DOHH2 (cell line): ENCODE measurements at regions not wholly inside any gene's neighbourhood (a gene's known extent, or its start where the extent isn't known, plus 50 kb on each side); places are given as distances from the start of the nearest gene placed in this dataset.

Source experiments
- EZH2phosphoT487 ChIP-seq: fragments of 200-600 bp; sonication (generic); IDR thresholded peaks from 2 replicates; pipeline ENCODE4 v1.6.1; 2017; ENCODE audit warnings: borderline replicate concordance, mild to moderate bottlenecking, antibody characterized with exemption, low read length, moderate library complexity, mixed read lengths
- TF ChIP-seq, protein P1 (sequence below): fragments of 200-600 bp; sonication (generic); IDR thresholded peaks from one replicate; pipeline ENCODE4 v1.5.1; 2014; ENCODE audit warnings: antibody characterized with exemption, mild to moderate bottlenecking, low read depth, low read length; ENCODE audit not compliant: poor library complexity, severe bottlenecking

DNA sequence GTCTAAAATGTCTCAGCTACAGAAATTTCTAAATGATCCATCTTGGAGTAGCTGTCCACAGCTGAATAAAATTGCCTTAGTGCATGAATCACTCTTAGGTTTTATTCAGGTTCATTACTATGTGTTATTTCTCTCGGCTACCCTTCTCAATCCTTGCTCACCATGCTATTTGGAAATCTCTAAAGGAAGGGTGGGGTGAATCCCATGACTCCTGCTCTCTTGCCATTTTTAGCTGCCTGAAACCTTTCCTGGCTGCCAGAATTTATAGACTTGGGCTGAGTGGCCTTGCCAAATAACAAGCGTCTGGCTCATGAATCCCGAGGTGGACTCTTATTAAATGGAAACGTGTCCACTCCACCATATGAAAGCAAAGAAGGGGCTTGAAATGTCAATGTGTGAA is 936.1 kb upstream of the SOX9 start:
- no peak for TF ChIP-seq EZH2phosphoT487
- TF ChIP-seq, protein P1, sequence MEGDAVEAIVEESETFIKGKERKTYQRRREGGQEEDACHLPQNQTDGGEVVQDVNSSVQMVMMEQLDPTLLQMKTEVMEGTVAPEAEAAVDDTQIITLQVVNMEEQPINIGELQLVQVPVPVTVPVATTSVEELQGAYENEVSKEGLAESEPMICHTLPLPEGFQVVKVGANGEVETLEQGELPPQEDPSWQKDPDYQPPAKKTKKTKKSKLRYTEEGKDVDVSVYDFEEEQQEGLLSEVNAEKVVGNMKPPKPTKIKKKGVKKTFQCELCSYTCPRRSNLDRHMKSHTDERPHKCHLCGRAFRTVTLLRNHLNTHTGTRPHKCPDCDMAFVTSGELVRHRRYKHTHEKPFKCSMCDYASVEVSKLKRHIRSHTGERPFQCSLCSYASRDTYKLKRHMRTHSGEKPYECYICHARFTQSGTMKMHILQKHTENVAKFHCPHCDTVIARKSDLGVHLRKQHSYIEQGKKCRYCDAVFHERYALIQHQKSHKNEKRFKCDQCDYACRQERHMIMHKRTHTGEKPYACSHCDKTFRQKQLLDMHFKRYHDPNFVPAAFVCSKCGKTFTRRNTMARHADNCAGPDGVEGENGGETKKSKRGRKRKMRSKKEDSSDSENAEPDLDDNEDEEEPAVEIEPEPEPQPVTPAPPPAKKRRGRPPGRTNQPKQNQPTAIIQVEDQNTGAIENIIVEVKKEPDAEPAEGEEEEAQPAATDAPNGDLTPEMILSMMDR: no peak
